Activated B cell treated with CpG ODN at 0.5 μM for 24 hours (primary cell): ENCODE measurements at regions not wholly inside any gene's neighbourhood (a gene's known extent, or its start where the extent isn't known, plus 50 kb on each side); places are given as distances from the start of the nearest gene placed in this dataset.

Experiments
- ATAC-seq: fragments of 200-7000 bp; cut with Tn5 transposase; one replicate; pipeline ENCODE4 v1.10.0; 2021; ENCODE audit warnings: low read depth, mild to moderate bottlenecking, moderate library complexity
- CTCF ChIA-PET: fragments of 350-600 bp; sonication (Branson Sonifier 250); formaldehyde crosslinking; loops from one replicate; lab custom pipeline; 2021; ENCODE audit warnings: antibody characterized with exemption; lab: Charles Lee
- POLR2A ChIA-PET: fragments of 350-600 bp; sonication (Branson Sonifier 250); formaldehyde crosslinking; loops from one replicate; lab custom pipeline; 2021; ENCODE audit warnings: antibody characterized with exemption; lab: Charles Lee
- DNase-seq: peaks from one replicate; pipeline ENCODE4 v3.0.0; 2022
- H3K27ac Mint-ChIP-seq: one replicate; pipeline ENCODE4 v1.8.0; 2020; ENCODE audit warnings: mixed read lengths
- H3K27me3 Mint-ChIP-seq: one replicate; pipeline ENCODE4 v1.8.0; 2021; ENCODE audit warnings: mixed read lengths
- H3K36me3 Mint-ChIP-seq: one replicate; pipeline ENCODE4 v1.8.0; 2021; ENCODE audit warnings: low read depth, mixed read lengths
- H3K4me1 Mint-ChIP-seq: one replicate; pipeline ENCODE4 v1.8.0; 2021; ENCODE audit warnings: mixed read lengths
- H3K4me3 Mint-ChIP-seq: one replicate; pipeline ENCODE4 v1.8.0; 2020; ENCODE audit warnings: mild to moderate bottlenecking, mixed read lengths
- H3K9me3 Mint-ChIP-seq: one replicate; pipeline ENCODE4 v1.8.0; 2020; ENCODE audit warnings: mixed read lengths
- CTCF ChIP-seq: fragments of 200-600 bp; IDR thresholded peaks from one replicate; pipeline ENCODE4 v1.8.0; 2022; ENCODE audit warnings: antibody characterized with exemption, mild to moderate bottlenecking
- intact Hi-C: fragments of 100-400 bp; cut with micrococcal nuclease; formaldehyde crosslinking; loops from one replicate; pipeline ENCODE4 v1.15.1; 2024

GRCh38 chr3:20773320-20773984 is 587.4 kb upstream of the SGO1 start:
- Mint-ChIP-seq H3K36me3 (no peaks in the 10 kb centered on the region), H3K4me3 (no peak overlapping the region), H3K9me3 (peaks cover 3% of the 10 kb centered on the region), H3K4me1 (no peaks in the 10 kb centered on the region), H3K27me3 (no peaks in the 10 kb centered on the region), H3K27ac (no peak overlapping the region)
- intact Hi-C loops, result no loop called here
- CTCF ChIA-PET, result no interaction called here
- ATAC-seq (no peak), DNase-seq (no peak)
- no peak for TF ChIP-seq CTCF
- POLR2A ChIA-PET, result no interaction called here

GRCh38 chr3:20772869-20773268 is 586.9 kb upstream of the SGO1 start:
- DNase-seq, result no peak
- no peaks in the 10 kb centered on the region for H3K4me1 Mint-ChIP-seq
- no peaks in the 10 kb centered on the region for H3K36me3 Mint-ChIP-seq
- ChIA-PET CTCF (no interaction called here), POLR2A (no interaction called here)
- peaks cover 5% of the 10 kb centered on the region for H3K9me3 Mint-ChIP-seq
- intact Hi-C loops, result no loop called here
- no peak for ATAC-seq
- no peak overlapping the region for H3K4me3 Mint-ChIP-seq
- no peaks in the 10 kb centered on the region for H3K27me3 Mint-ChIP-seq
- TF ChIP-seq CTCF, result no peak
- no peak overlapping the region for H3K27ac Mint-ChIP-seq

- intact Hi-C loops, result no loop called here
- H3K36me3 Mint-ChIP-seq, result no peaks in the 10 kb centered on the region
- H3K27me3 Mint-ChIP-seq, result no peaks in the 10 kb centered on the region
- no peak overlapping the region for H3K27ac Mint-ChIP-seq
- no peak overlapping the region for H3K4me3 Mint-ChIP-seq
- ChIA-PET CTCF (no interaction called here), POLR2A (no interaction called here)
- H3K9me3 Mint-ChIP-seq, result peaks cover 7% of the 10 kb centered on the region
- DNase-seq, result no peak
- H3K4me1 Mint-ChIP-seq, result no peaks in the 10 kb centered on the region
- no peak for TF ChIP-seq CTCF
- no peak for ATAC-seq
These were observed 583.4 kb upstream of the SGO1 start for GRCh38 chr3:20769430-20769829.

GRCh38 chr3:20760981-20761380 is 575.0 kb upstream of the SGO1 start:
- H3K36me3 Mint-ChIP-seq, result no peaks in the 10 kb centered on the region
- H3K27ac Mint-ChIP-seq, result no peak overlapping the region
- no peaks in the 10 kb centered on the region for H3K27me3 Mint-ChIP-seq
- intact Hi-C loops, result no loop called here
- no peak for DNase-seq
- H3K4me1 Mint-ChIP-seq, result no peaks in the 10 kb centered on the region
- ATAC-seq, result no peak
- POLR2A ChIA-PET, result no interaction called here
- H3K4me3 Mint-ChIP-seq, result no peak overlapping the region
- H3K9me3 Mint-ChIP-seq, result no peaks in the 10 kb centered on the region
- TF ChIP-seq CTCF, result no peak
- CTCF ChIA-PET, result no interaction called here

GRCh38 chr3:20752416-20752815 is 566.4 kb upstream of the SGO1 start:
- Mint-ChIP-seq H3K4me3 (no peak overlapping the region), H3K4me1 (no peaks in the 10 kb centered on the region), H3K27ac (no peak overlapping the region), H3K36me3 (no peaks in the 10 kb centered on the region), H3K9me3 (peaks cover 7% of the 10 kb centered on the region), H3K27me3 (no peaks in the 10 kb centered on the region)
- DNase-seq, result no peak
- ChIA-PET CTCF (no interaction called here), POLR2A (no interaction called here)
- intact Hi-C loops, result no loop called here
- TF ChIP-seq CTCF, result no peak
- no peak for ATAC-seq
